ENCODE measurements at regions not wholly inside any gene's neighbourhood (a gene's known extent, or its start where the extent isn't known, plus 50 kb on each side); places are given as distances from the start of the nearest gene placed in this dataset.

GRCh38 chr6:167559675-167560479, 235.0 kb downstream of the TTLL2 start:
- no peak for TF ChIP-seq CTCF (IDR thresholded peaks at IDR 0.05)

GRCh38 chr6:167560673-167561569, 236.0 kb downstream of the TTLL2 start:
- TF ChIP-seq CTCF (IDR thresholded peaks at IDR 0.05), result no peak

GRCh38 chr6:167564416-167565250, 239.7 kb downstream of the TTLL2 start:
- no peak for TF ChIP-seq CTCF (IDR thresholded peaks at IDR 0.05)

GRCh38 chr6:167565388-167565787, 240.5 kb downstream of the TTLL2 start:
- TF ChIP-seq CTCF (IDR thresholded peaks at IDR 0.05), result no peak

- no peak for TF ChIP-seq CTCF (IDR thresholded peaks at IDR 0.05)
These were observed 241.2 kb downstream of the TTLL2 start for GRCh38 chr6:167565884-167566599.

GRCh38 chr6:167566711-167567141, 241.8 kb downstream of the TTLL2 start:
- no peak for TF ChIP-seq CTCF (IDR thresholded peaks at IDR 0.05)

Measured in LNCAP (cell line).